IMR-90 (cell line): ENCODE measurements at regions not wholly inside any gene's neighbourhood (a gene's known extent, or its start where the extent isn't known, plus 50 kb on each side); places are given as distances from the start of the nearest gene placed in this dataset.

ENCODE experiments used
- ATAC-seq: fragments of 200-7000 bp; cut with Tn5 transposase; 2 replicates; pipeline ENCODE4 v1.9.1; 2020; ENCODE audit warnings: low read depth, mild to moderate bottlenecking, moderate library complexity
- BruUV-seq: library from RNA; stranded (reverse); fragments of 400-500 nt; replicated peaks from 2 replicates; lab custom pipeline; 2021; lab: Mats Ljungman, UMichigan
- CTCF ChIA-PET: fragments of 300-600 bp; formaldehyde crosslinking; extraction: SDS; loops from one replicate; lab custom pipeline; 2021; ENCODE audit warnings: antibody characterized with exemption; lab: Yijun Ruan, JAX
- POLR2A ChIA-PET: fragments of 300-600 bp; sonication (Branson Sonifier 250); formaldehyde crosslinking; loops from one replicate; lab custom pipeline; 2022; ENCODE audit warnings: antibody characterized with exemption; ENCODE audit not compliant: unreplicated experiment; lab: Charles Lee
- DNase-seq: peaks from one replicate; pipeline ENCODE4 v3.0.0; 2013
- H2AFZ ChIP-seq: replicated peaks from 2 replicates; pipeline ENCODE3; 2013; ENCODE audit warnings: low read length, mild to moderate bottlenecking; ENCODE audit not compliant: poor library complexity
- H2AK5ac ChIP-seq: 2 replicates; pipeline ENCODE4 v1.6.1; 2013; ENCODE audit warnings: low read depth, low read length, inconsistent platforms
- H2AK9ac ChIP-seq: replicated peaks from 2 replicates; pipeline ENCODE3; 2013; ENCODE audit warnings: mild to moderate bottlenecking, low read depth, low read length, moderate library complexity; ENCODE audit not compliant: poor library complexity
- H2BK120ac ChIP-seq: 2 replicates; pipeline ENCODE4 v1.6.1; 2013; ENCODE audit warnings: low read depth, low read length, inconsistent platforms
- H2BK15ac ChIP-seq: 3 replicates; pipeline ENCODE4 v1.6.1; 2013; ENCODE audit warnings: low read depth, low read length, inconsistent platforms
- H2BK20ac ChIP-seq: 2 replicates; pipeline ENCODE4 v1.6.1; 2013; ENCODE audit warnings: low read depth, mild to moderate bottlenecking, inconsistent platforms, low read length, moderate library complexity
- H2BK5ac ChIP-seq: 2 replicates; pipeline ENCODE4 v1.6.1; 2013; ENCODE audit warnings: mild to moderate bottlenecking, low read depth, low read length, inconsistent platforms; ENCODE audit not compliant: poor library complexity, severe bottlenecking
- H3K14ac ChIP-seq: replicated peaks from 2 replicates; pipeline ENCODE4 v1.6.1; 2013; ENCODE audit warnings: low read depth, low read length, inconsistent platforms
- H3K18ac ChIP-seq: 2 replicates; pipeline ENCODE4 v1.6.1; 2013; ENCODE audit warnings: low read depth, low read length, control low read depth
- H3K23ac ChIP-seq: 2 replicates; pipeline ENCODE4 v1.6.1; 2013; ENCODE audit warnings: low read depth, low read length, inconsistent platforms
- H3K27ac ChIP-seq: 2 replicates; pipeline ENCODE4 v1.5.1; 2013; ENCODE audit warnings: mild to moderate bottlenecking, control low read depth, low read length; ENCODE audit not compliant: insufficient read depth
- H3K27me3 ChIP-seq: 2 replicates; pipeline ENCODE4 v1.6.1; 2013; ENCODE audit warnings: low read length; ENCODE audit not compliant: control insufficient read depth, insufficient read depth
- H3K36me3 ChIP-seq: 2 replicates; pipeline ENCODE4 v1.6.1; 2013; ENCODE audit warnings: low read length, mixed read lengths; ENCODE audit not compliant: control insufficient read depth, insufficient read depth
- H3K4ac ChIP-seq: 2 replicates; pipeline ENCODE4 v1.6.1; 2013; ENCODE audit warnings: low read depth, low read length, inconsistent platforms
- H3K4me1 ChIP-seq: 2 replicates; pipeline ENCODE4 v1.6.1; 2013; ENCODE audit warnings: low read length, mixed read lengths; ENCODE audit not compliant: control insufficient read depth, insufficient read depth
- H3K4me2 ChIP-seq: 2 replicates; pipeline ENCODE4 v1.6.1; 2013; ENCODE audit warnings: low read depth, mild to moderate bottlenecking, control low read depth, low read length, moderate library complexity
- H3K4me3 ChIP-seq: 2 replicates; pipeline ENCODE4 v1.5.1; 2013; ENCODE audit warnings: low read depth, mild to moderate bottlenecking, control low read depth, low read length, moderate library complexity; ENCODE audit not compliant: insufficient read depth
- H3K56ac ChIP-seq: 2 replicates; pipeline ENCODE4 v1.6.1; 2013; ENCODE audit warnings: low read length, inconsistent platforms; ENCODE audit not compliant: insufficient read depth; ENCODE audit errors: extremely low read depth
- H3K79me1 ChIP-seq, 2 experiments: 2 replicates each; pipeline ENCODE4 v1.6.1; 2013; ENCODE audit warnings: low read length in 2 of 2, inconsistent platforms in 1 of 2, low read depth in 1 of 2
- H3K9ac ChIP-seq: 2 replicates; pipeline ENCODE4 v1.6.1; 2013; ENCODE audit warnings: low read depth, low read length, control low read depth
- H3K9me1 ChIP-seq: 2 replicates; pipeline ENCODE4 v1.6.1; 2013; ENCODE audit warnings: low read length, inconsistent platforms; ENCODE audit not compliant: insufficient read depth
- H3K9me3 ChIP-seq: 2 replicates; pipeline ENCODE4 v1.6.1; 2013; ENCODE audit warnings: low read length; ENCODE audit not compliant: control insufficient read depth, insufficient read depth
- H4K20me1 ChIP-seq: 2 replicates; pipeline ENCODE4 v1.6.1; 2013; ENCODE audit warnings: low read length, inconsistent platforms; ENCODE audit not compliant: insufficient read depth
- H4K5ac ChIP-seq: 2 replicates; pipeline ENCODE4 v1.6.1; 2013; ENCODE audit warnings: mild to moderate bottlenecking, low read depth, low read length, control low read depth
- H4K8ac ChIP-seq, 2 experiments: 2 replicates each; pipeline ENCODE4 v1.6.1; 2013; ENCODE audit warnings: low read depth in 2 of 2, low read length in 2 of 2, control low read depth in 1 of 2, inconsistent platforms in 1 of 2
- H4K91ac ChIP-seq: 2 replicates; pipeline ENCODE4 v1.6.1; 2013; ENCODE audit warnings: low read depth, low read length, inconsistent platforms; ENCODE audit not compliant: insufficient read depth
- CEBPB ChIP-seq: IDR thresholded peaks from 2 replicates; pipeline ENCODE4 v1.6.1; 2012; ENCODE audit warnings: low read depth, low read length, improper control_type of control experiment
- MAZ ChIP-seq: IDR thresholded peaks from 2 replicates; pipeline ENCODE4 v1.6.1; 2012; ENCODE audit warnings: low read depth, mild to moderate bottlenecking, low read length, improper control_type of control experiment, moderate library complexity, borderline replicate concordance
- WGBS, 2 experiments: methylation state at CpG; one replicate each; pipeline versions ENCODE4 v1.1.5 to v1.1.7; 2013; ENCODE audit warnings: missing lambda C conversion rate in 2 of 2; ENCODE audit not compliant: insufficient read length in 1 of 2; ENCODE audit errors: extremely low coverage in 2 of 2; 5-methylcytosine and 5-hydroxymethylcytosine counted together
- dilution Hi-C: fragments of 300-500 bp; cut with HindIII; formaldehyde crosslinking; loops from one replicate; pipeline ENCODE4 v1.14.3; 2018; ENCODE audit warnings: low sequenced_read_pairs; ENCODE audit not compliant: unreplicated experiment
- in situ Hi-C: fragments of 300-500 bp; cut with MboI; formaldehyde crosslinking; loops from 3 replicates; pipeline ENCODE4 v1.14.3; 2019; ENCODE audit warnings: low sequenced_read_pairs, inconsistent platforms, mixed read lengths
- intact Hi-C: fragments of 100-400 bp; cut with micrococcal nuclease; formaldehyde crosslinking; loops from 2 replicates; pipeline ENCODE4 v1.10.0; 2022

- Histone ChIP-seq H3K18ac (no peak overlapping the region), H2BK20ac (no peak overlapping the region), H3K9me3 (peaks cover 9% of the 10 kb centered on the region), H3K27ac (no peak overlapping the region), H4K20me1 (no peaks in the 10 kb centered on the region), H3K23ac (no peak overlapping the region), H4K5ac (no peak overlapping the region), H4K8ac (no peak overlapping the region), H2BK5ac (no peak overlapping the region), H3K4me2 (no peak overlapping the region), H2BK15ac (no peak overlapping the region), H3K9ac (no peak overlapping the region), H2AK9ac (no peak overlapping the region), H3K4ac (no peak overlapping the region), H3K27me3 (no peaks in the 10 kb centered on the region), H2AFZ (no peak overlapping the region), H2AK5ac (no peak overlapping the region), H4K91ac (no peak overlapping the region), H3K9me1 (no peaks in the 10 kb centered on the region), H3K14ac (no peak overlapping the region), H2BK120ac (no peak overlapping the region), H3K4me1 (no peaks in the 10 kb centered on the region), H3K4me3 (no peak overlapping the region), H3K79me1 (no peaks in the 10 kb centered on the region), H3K56ac (no peak overlapping the region), H3K36me3 (no peaks in the 10 kb centered on the region)
- in situ Hi-C loops = no loop called here
- BruUV-seq = no TSS peak
- POLR2A ChIA-PET = no interaction called here
- TF ChIP-seq MAZ (no peak), CEBPB (peak; percentile 94)
- CTCF ChIA-PET = no interaction called here
- ATAC-seq (no peak), DNase-seq (peak; percentile 1)
- dilution Hi-C loops = no loop called here
- WGBS, 2 experiments = no CpG with 5 or more reads among the region's 4 CpGs
- intact Hi-C loops = no loop called here
Measured at GRCh38 chr5:4995014-4995413, 145.1 kb upstream of the ADAMTS16 start.
